Heart right ventricle (tissue), 16 donors: ENCODE measurements at regions not wholly inside any gene's neighbourhood (a gene's known extent, or its start where the extent isn't known, plus 50 kb on each side); places are given as distances from the start of the nearest gene placed in this dataset.

Experiments used
- ATAC-seq, 8 donors: fragments of 200-7000 bp; cut with Tn5 transposase; one replicate each; pipeline ENCODE4 v1.9.1; 2020; ENCODE audit warnings: mild to moderate bottlenecking in 8 of 8, moderate library complexity in 8 of 8, moderate number of reproducible peaks in 1 of 8
- DNase-seq, 2 donors: peaks; one replicate each; pipeline ENCODE4 v3.0.0-alpha.2; 2020
- H3K27ac ChIP-seq, 10 donors: fragments of 200-600 bp; sonication (generic) in 2 of 10; one replicate each; pipeline versions ENCODE4 v1.5.0 to v1.8.0; 2020 to 2022; ENCODE audit warnings: mild to moderate bottlenecking in 3 of 10
- H3K27me3 ChIP-seq, 7 donors: fragments of 200-600 bp; one replicate each; pipeline ENCODE4 v1.8.0; 2021 to 2022; ENCODE audit warnings: mild to moderate bottlenecking in 2 of 7
- H3K36me3 ChIP-seq, 9 donors: fragments of 200-600 bp; sonication (generic) in 1 of 9; one replicate each; pipeline versions ENCODE4 v1.5.0 to v1.8.0; 2020 to 2022; ENCODE audit warnings: mild to moderate bottlenecking in 2 of 9
- H3K4me1 ChIP-seq, 9 donors: fragments of 200-600 bp; sonication (generic) in 1 of 9; one replicate each; pipeline versions ENCODE4 v1.5.0 to v1.8.0; 2020 to 2022; ENCODE audit warnings: mild to moderate bottlenecking in 4 of 9
- H3K4me3 ChIP-seq, 10 donors: fragments of 200-600 bp; sonication (generic) in 2 of 10; one replicate each; pipeline versions ENCODE4 v1.5.0 to v1.8.0; 2020 to 2022; ENCODE audit warnings: mild to moderate bottlenecking in 7 of 10, moderate library complexity in 2 of 10
- H3K9me3 ChIP-seq, 11 donors: fragments of 200-600 bp in 10 of 11; sonication (generic) in 2 of 11; one replicate each; pipeline versions ENCODE4 v1.5.0 to v1.8.0; 2013 to 2022; ENCODE audit warnings: mild to moderate bottlenecking in 2 of 11, control low read depth in 1 of 11, moderate library complexity in 1 of 11
- WGBS, 2 donors: extraction: QIAGEN DNeasy Blood & Tissue Kit; methylation state at CpG; one replicate each; pipeline ENCODE4 v1.1.7; 2013; ENCODE audit warnings: inconsistent platforms in 1 of 2; 5-methylcytosine and 5-hydroxymethylcytosine counted together
- intact Hi-C, 10 donors: fragments of 100-400 bp; cut with DNase I; formaldehyde crosslinking; loops; one replicate each; pipeline versions ENCODE4 v1.11.1 to v1.14.2; 2022
- TF ChIP-seq, protein P1 (sequence below), 9 donors: fragments of 200-600 bp; sonication (generic) in 2 of 9; IDR thresholded peaks; one replicate each; pipeline versions ENCODE4 v1.5.0 to v1.8.0; 2021 to 2022; ENCODE audit warnings: antibody characterized with exemption in 9 of 9, mild to moderate bottlenecking in 5 of 9, moderate library complexity in 1 of 9
- donor health status: Arrhythmogenic right ventricular cardiomyopathy.
- donor health status: ischemic (EF 13 %, LVEDD 7.1; RV severe dilation, severe dysfunction).
- donor health status: healthy with polysubstance abuse.
- donor health status: DM: no; HTN: yes; CAD: no.
- donor health status: DM: no; HTN: no; CAD: no.
- donor health status: ischemic (EF 25% LVEDD 6.9; RV normal size, moderate dysfunction).
- donor health status: ischemic (EF 25% LVEDD 5.7; RV mildly dilated, moderate dysfunction).
- donor health status: healthy.
- donor health status: DM: yes; HTN: yes; CAD: no.
- donor health status: Ischemic cardiomyopathy.
- donor health status: ischemic (EF 35%, LVEDD 5.7; RV mildly dilated, moderate dysfunction).
- donor health status: nonischemic (EF 11% LVEDD 7.7; RV severe dilation, severe dysfunction).
- donor health status: DM: yes; HTN: yes; CAD: no.
- donor health status: PGD.
- donor health status: ischemic (EF 29% LVEDD 5.4; RV normal size, mild dysfunction).
- donor health status: nonischemic (EF 23%, LVEDD 6.1; RV moderate dilation, normal function).

DNA sequence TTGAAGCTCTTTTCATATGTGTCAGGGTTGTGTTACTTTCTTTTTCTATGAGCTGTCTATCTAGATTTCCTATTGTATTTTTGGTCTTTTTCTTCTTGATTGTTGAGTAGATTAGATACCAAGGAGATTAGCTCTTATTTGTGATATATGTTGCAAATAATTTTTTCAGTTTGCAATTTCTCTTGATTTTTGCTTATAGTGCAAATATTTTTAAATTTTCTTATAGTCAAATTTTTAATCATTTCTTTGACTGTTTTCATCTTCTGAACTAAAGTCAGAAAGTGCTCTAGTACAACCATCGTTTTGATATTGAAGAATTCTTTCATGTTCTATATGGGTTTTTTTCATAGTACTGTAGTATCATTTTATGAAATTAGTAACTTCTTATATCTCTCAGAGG lies 193.7 kb downstream of the OSTF1 start:
- ATAC-seq (no peak), DNase-seq (no peak)
- WGBS, 2 donors: 98% methylated on average over 1 of the region's 1 CpG
- TF ChIP-seq, protein P1, sequence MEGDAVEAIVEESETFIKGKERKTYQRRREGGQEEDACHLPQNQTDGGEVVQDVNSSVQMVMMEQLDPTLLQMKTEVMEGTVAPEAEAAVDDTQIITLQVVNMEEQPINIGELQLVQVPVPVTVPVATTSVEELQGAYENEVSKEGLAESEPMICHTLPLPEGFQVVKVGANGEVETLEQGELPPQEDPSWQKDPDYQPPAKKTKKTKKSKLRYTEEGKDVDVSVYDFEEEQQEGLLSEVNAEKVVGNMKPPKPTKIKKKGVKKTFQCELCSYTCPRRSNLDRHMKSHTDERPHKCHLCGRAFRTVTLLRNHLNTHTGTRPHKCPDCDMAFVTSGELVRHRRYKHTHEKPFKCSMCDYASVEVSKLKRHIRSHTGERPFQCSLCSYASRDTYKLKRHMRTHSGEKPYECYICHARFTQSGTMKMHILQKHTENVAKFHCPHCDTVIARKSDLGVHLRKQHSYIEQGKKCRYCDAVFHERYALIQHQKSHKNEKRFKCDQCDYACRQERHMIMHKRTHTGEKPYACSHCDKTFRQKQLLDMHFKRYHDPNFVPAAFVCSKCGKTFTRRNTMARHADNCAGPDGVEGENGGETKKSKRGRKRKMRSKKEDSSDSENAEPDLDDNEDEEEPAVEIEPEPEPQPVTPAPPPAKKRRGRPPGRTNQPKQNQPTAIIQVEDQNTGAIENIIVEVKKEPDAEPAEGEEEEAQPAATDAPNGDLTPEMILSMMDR (IDR thresholded peaks at IDR 0.05): no peak
- Histone ChIP-seq H3K9me3 (peaks cover 0 to 47% (median 9%) of the 10 kb centered on the region in 11 donors), H3K4me1 (no peaks in the 10 kb centered on the region), H3K4me3 (no peak overlapping the region), H3K27me3 (no peaks in the 10 kb centered on the region), H3K27ac (no peak overlapping the region), H3K36me3 (no peaks in the 10 kb centered on the region)
- intact Hi-C loops: no loop called here

DNA sequence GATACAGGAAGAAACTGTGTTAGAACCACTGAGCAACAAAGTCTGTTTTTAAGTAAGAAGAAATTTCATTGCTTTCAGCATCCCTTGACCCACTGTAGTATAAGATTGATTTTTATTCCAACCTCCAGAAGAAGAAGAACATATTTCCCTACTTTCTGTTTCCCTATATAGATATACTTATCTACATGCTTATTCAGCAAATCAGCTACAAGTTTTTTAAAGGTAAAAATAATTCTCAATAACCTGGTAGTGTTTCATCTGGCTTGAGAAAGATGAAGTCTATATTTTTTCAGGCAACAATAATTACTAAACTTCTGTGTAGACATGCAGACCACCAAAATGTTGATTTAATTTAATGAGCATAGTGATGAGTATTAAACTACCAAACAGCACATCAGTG lies 201.0 kb downstream of the OSTF1 start:
- H3K4me3 ChIP-seq: no peak overlapping the region
- intact Hi-C loops: no loop called here
- DNase-seq (no peak), ATAC-seq (no peak)
- no peaks in the 10 kb centered on the region for H3K27me3 ChIP-seq
- no peak overlapping the region for H3K27ac ChIP-seq
- H3K36me3 ChIP-seq: no peaks in the 10 kb centered on the region
- TF ChIP-seq, protein P1 (IDR thresholded peaks at IDR 0.05): no peak
- peaks cover 0 to 37% (median 4%) of the 10 kb centered on the region in 11 donors for H3K9me3 ChIP-seq
- no peaks in the 10 kb centered on the region for H3K4me1 ChIP-seq

DNA sequence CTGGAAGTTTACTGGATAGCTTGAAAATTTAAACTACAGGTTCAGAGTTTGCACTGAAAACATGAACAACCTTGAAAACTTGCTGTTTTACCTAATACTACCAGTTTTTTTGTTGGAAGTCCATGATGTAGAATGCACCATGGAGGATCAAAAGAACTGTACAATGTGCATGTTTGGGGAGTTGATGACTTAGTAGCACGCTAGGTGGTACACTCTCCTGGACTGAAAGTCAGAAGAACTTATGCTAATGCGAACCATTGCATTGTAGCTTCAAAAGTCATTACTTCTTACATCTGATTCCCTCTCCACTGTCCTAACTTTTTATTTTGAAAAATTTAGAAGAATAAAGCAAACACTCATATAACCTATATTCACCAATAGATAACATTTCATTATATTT lies 211.0 kb downstream of the OSTF1 start:
- no peak for DNase-seq
- ATAC-seq: no peak
- Histone ChIP-seq H3K4me3 (no peak overlapping the region), H3K27me3 (no peaks in the 10 kb centered on the region), H3K4me1 (no peaks in the 10 kb centered on the region), H3K36me3 (no peaks in the 10 kb centered on the region), H3K9me3 (peaks cover 0 to 28% (median 0%) of the 10 kb centered on the region in 11 donors), H3K27ac (no peak overlapping the region)
- TF ChIP-seq, protein P1 (IDR thresholded peaks at IDR 0.05): no peak
- 90 to 95% methylated on average over 2 of the region's 2 CpGs for WGBS, 2 donors
- intact Hi-C loops: no loop called here

GRCh38 chr9:75333624-75334023 lies 245.3 kb downstream of the OSTF1 start:
- TF ChIP-seq, protein P1 (IDR thresholded peaks at IDR 0.05): peak; percentile 16 to 68 (median 47)
- intact Hi-C loops: loop anchor here in 9 of 10 donors (5.0 to 10.0 kb wide), 8 partner anchors 59 to 961 kb away; no protein-coding TSS in a partner anchor
- WGBS, 2 donors: 51 to 67% methylated on average over 2 of the region's 2 CpGs
- ATAC-seq (peak in 1 of 8 donors; percentile 49), DNase-seq (no peak)
- Histone ChIP-seq H3K36me3 (no peaks in the 10 kb centered on the region), H3K4me1 (no peaks in the 10 kb centered on the region), H3K27me3 (no peaks in the 10 kb centered on the region), H3K27ac (no peak overlapping the region), H3K9me3 (peaks cover 0 to 23% (median 0%) of the 10 kb centered on the region in 11 donors), H3K4me3 (no peak overlapping the region)
